ENCODE measurements at regions not wholly inside any gene's neighbourhood (a gene's known extent, or its start where the extent isn't known, plus 50 kb on each side); places are given as distances from the start of the nearest gene placed in this dataset.

- TF ChIP-seq, protein P1, sequence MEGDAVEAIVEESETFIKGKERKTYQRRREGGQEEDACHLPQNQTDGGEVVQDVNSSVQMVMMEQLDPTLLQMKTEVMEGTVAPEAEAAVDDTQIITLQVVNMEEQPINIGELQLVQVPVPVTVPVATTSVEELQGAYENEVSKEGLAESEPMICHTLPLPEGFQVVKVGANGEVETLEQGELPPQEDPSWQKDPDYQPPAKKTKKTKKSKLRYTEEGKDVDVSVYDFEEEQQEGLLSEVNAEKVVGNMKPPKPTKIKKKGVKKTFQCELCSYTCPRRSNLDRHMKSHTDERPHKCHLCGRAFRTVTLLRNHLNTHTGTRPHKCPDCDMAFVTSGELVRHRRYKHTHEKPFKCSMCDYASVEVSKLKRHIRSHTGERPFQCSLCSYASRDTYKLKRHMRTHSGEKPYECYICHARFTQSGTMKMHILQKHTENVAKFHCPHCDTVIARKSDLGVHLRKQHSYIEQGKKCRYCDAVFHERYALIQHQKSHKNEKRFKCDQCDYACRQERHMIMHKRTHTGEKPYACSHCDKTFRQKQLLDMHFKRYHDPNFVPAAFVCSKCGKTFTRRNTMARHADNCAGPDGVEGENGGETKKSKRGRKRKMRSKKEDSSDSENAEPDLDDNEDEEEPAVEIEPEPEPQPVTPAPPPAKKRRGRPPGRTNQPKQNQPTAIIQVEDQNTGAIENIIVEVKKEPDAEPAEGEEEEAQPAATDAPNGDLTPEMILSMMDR (IDR thresholded peaks at IDR 0.05 in 4 of 5, conservative IDR thresholded peaks at IDR 0.05 in 1 of 5) = peak in 2 of 5 experiments; percentile 16 to 53
- no peak for TF ChIP-seq POLR2A (IDR thresholded peaks at IDR 0.05)
Measured at GRCh38 chr3:176814285-176814684, 383.0 kb downstream of the TBL1XR1 start.

Measured in gastrocnemius medialis (tissue), 4 donors.